CD4-positive, CD25-positive, alpha-beta regulatory T cell (primary cell): ENCODE measurements at regions not wholly inside any gene's neighbourhood (a gene's known extent, or its start where the extent isn't known, plus 50 kb on each side); places are given as distances from the start of the nearest gene placed in this dataset.
"Not testable (repeated sequence)": the region's sequence is repeated elsewhere in the genome, so short reads cannot be mapped to it uniquely, and the experiment has no call there.

Experiments used
- ATAC-seq, 2 donors: fragments of 150-1000 bp; cut with Tn5 transposase; one replicate each; pipeline ENCODE4 v1.10.0; 2021; ENCODE audit warnings: low read depth in 2 of 2, moderate number of reproducible peaks in 2 of 2, moderate library complexity in 1 of 2
- DNase-seq, 3 donors: peaks; one replicate each; pipeline versions ENCODE4 v3.0.0 to v3.0.0-alpha.2; 2012 to 2022; ENCODE audit warnings: mixed read lengths in 1 of 3
- H3K27ac ChIP-seq: one replicate; pipeline ENCODE4 v1.7.0; 2013; ENCODE audit warnings: mild to moderate bottlenecking, low read length; ENCODE audit not compliant: insufficient read depth, poor library complexity, severe bottlenecking
- H3K27me3 ChIP-seq: one replicate; pipeline ENCODE4 v1.7.0; 2013; ENCODE audit warnings: low read length; ENCODE audit not compliant: control insufficient read depth, insufficient read depth
- H3K36me3 ChIP-seq: one replicate; pipeline ENCODE4 v1.7.0; 2013; ENCODE audit warnings: mild to moderate bottlenecking, low read length, moderate library complexity; ENCODE audit not compliant: control insufficient read depth, insufficient read depth
- H3K4me1 ChIP-seq: 2 replicates; pipeline ENCODE4 v1.7.0; 2013; ENCODE audit warnings: mild to moderate bottlenecking, low read length; ENCODE audit not compliant: insufficient read depth, control insufficient read depth, poor library complexity, severe bottlenecking
- H3K4me3 ChIP-seq: one replicate; pipeline ENCODE4 v1.7.0; 2013; ENCODE audit warnings: low read depth, mild to moderate bottlenecking, low read length, moderate library complexity
- H3K9me3 ChIP-seq, 2 experiments: 1 replicate in 1 of 2; 2 replicates in 1 of 2; pipeline ENCODE4 v1.7.0; 2013; ENCODE audit warnings: low read length in 2 of 2, mild to moderate bottlenecking in 1 of 2, moderate library complexity in 1 of 2; ENCODE audit not compliant: control insufficient read depth in 2 of 2
- H3K27ac Mint-ChIP-seq, 3 donors: one replicate each; pipeline ENCODE4 v1.8.0; 2020 to 2022; ENCODE audit warnings: mild to moderate bottlenecking in 3 of 3, mixed read lengths in 3 of 3, moderate library complexity in 2 of 3
- H3K27me3 Mint-ChIP-seq: one replicate; pipeline ENCODE4 v1.8.0; 2022; ENCODE audit warnings: mild to moderate bottlenecking, mixed read lengths
- H3K36me3 Mint-ChIP-seq: one replicate; pipeline ENCODE4 v1.8.0; 2020; ENCODE audit warnings: mixed read lengths
- H3K4me1 Mint-ChIP-seq, 4 donors: one replicate each; pipeline ENCODE4 v1.8.0; 2020 to 2022; ENCODE audit warnings: mixed read lengths in 4 of 4, mild to moderate bottlenecking in 1 of 4
- H3K4me3 Mint-ChIP-seq, 4 donors: one replicate each; pipeline ENCODE4 v1.8.0; 2020 to 2022; ENCODE audit warnings: mild to moderate bottlenecking in 4 of 4, mixed read lengths in 4 of 4, moderate library complexity in 3 of 4
- H3K9me3 Mint-ChIP-seq, 7 donors: one replicate each; pipeline ENCODE4 v1.8.0; 2020 to 2022; ENCODE audit warnings: mixed read lengths in 7 of 7, mild to moderate bottlenecking in 3 of 7, moderate library complexity in 2 of 7

- no peak overlapping the region for H3K4me3 ChIP-seq
- H3K27ac ChIP-seq, result no peak overlapping the region
- no peak for DNase-seq
- Mint-ChIP-seq H3K4me1 (no peaks in the 10 kb centered on the region), H3K27ac (peak overlapping the region in 1 of 3 donors; percentile 0), H3K4me3 (no peak overlapping the region), H3K9me3 (peaks cover 0 to 21% (median 6%) of the 10 kb centered on the region in 7 donors), H3K27me3 (no peaks in the 10 kb centered on the region), H3K36me3 (no peaks in the 10 kb centered on the region)
- ATAC-seq, result no peak
- H3K4me1 ChIP-seq, result no peaks in the 10 kb centered on the region
- H3K36me3 ChIP-seq, result no peaks in the 10 kb centered on the region
- no peaks in the 10 kb centered on the region for H3K27me3 ChIP-seq
- peaks cover 0 to 18% of the 10 kb centered on the region in 2 experiments for H3K9me3 ChIP-seq
Observed at GRCh38 chr3:84680700-84681099, 278.1 kb upstream of the CADM2 start.

GRCh38 chr3:84683493-84683892, 275.3 kb upstream of the CADM2 start:
- Mint-ChIP-seq H3K9me3 (peaks cover 0 to 20% (median 4%) of the 10 kb centered on the region in 7 donors), H3K4me3 (no peak overlapping the region), H3K36me3 (no peaks in the 10 kb centered on the region), H3K27me3 (no peaks in the 10 kb centered on the region), H3K27ac (no peak overlapping the region), H3K4me1 (no peaks in the 10 kb centered on the region)
- DNase-seq (no peak), ATAC-seq (no peak)
- Histone ChIP-seq H3K27me3 (no peaks in the 10 kb centered on the region), H3K4me3 (no peak overlapping the region), H3K36me3 (no peaks in the 10 kb centered on the region), H3K4me1 (no peaks in the 10 kb centered on the region), H3K9me3 (peaks cover 6 to 13% of the 10 kb centered on the region in 2 experiments), H3K27ac (no peak overlapping the region)

DNA sequence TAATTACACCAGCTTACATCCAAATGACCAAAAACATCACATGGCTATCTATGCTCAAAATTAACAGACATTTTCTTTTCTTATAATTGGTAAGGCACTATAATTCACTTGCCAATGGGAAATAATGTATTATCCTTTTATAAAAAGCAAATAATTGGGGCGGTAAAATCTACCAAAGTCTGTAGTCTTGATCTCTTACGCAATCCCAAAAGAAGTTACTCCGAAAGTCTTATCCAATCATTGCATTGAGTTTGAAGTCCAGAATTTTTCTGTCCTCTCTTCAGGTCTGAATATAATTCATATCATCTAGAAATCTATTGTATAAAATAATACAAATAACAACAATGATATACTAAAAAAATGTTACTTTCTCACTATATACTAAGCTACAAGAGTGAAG, 273.3 kb upstream of the CADM2 start:
- no peaks in the 10 kb centered on the region for H3K36me3 ChIP-seq
- Mint-ChIP-seq H3K36me3 (no peaks in the 10 kb centered on the region), H3K4me1 (no peaks in the 10 kb centered on the region), H3K27me3 (no peaks in the 10 kb centered on the region), H3K4me3 (no peak overlapping the region), H3K9me3 (peaks cover 0 to 23% (median 3%) of the 10 kb centered on the region in 7 donors), H3K27ac (no peak overlapping the region)
- H3K4me1 ChIP-seq, result no peaks in the 10 kb centered on the region
- H3K9me3 ChIP-seq, result peaks cover 6 to 7% of the 10 kb centered on the region in 2 experiments
- no peak overlapping the region for H3K4me3 ChIP-seq
- no peaks in the 10 kb centered on the region for H3K27me3 ChIP-seq
- H3K27ac ChIP-seq, result no peak overlapping the region
- DNase-seq (no peak), ATAC-seq (no peak)

- Mint-ChIP-seq H3K9me3 (peaks cover 0 to 20% (median 9%) of the 10 kb centered on the region in 7 donors), H3K27ac (no peak overlapping the region), H3K36me3 (no peaks in the 10 kb centered on the region), H3K27me3 (no peaks in the 10 kb centered on the region), H3K4me3 (no peak overlapping the region), H3K4me1 (no peaks in the 10 kb centered on the region)
- peaks cover 0 to 5% of the 10 kb centered on the region in 2 experiments for H3K9me3 ChIP-seq
- ATAC-seq (no peak), DNase-seq (no peak)
- no peak overlapping the region for H3K27ac ChIP-seq
- no peaks in the 10 kb centered on the region for H3K4me1 ChIP-seq
- H3K4me3 ChIP-seq, result no peak overlapping the region
- H3K27me3 ChIP-seq, result no peaks in the 10 kb centered on the region
- no peaks in the 10 kb centered on the region for H3K36me3 ChIP-seq
Observed at GRCh38 chr3:84692261-84692660, 266.5 kb upstream of the CADM2 start.

GRCh38 chr3:84710288-84710687, 248.5 kb upstream of the CADM2 start:
- H3K9me3 Mint-ChIP-seq, result peaks cover 6 to 52% (median 11%) of the 10 kb centered on the region in 7 donors
- H3K36me3 Mint-ChIP-seq, H3K27me3 ChIP-seq, H3K27ac Mint-ChIP-seq, H3K27me3 Mint-ChIP-seq, H3K4me1 ChIP-seq, DNase-seq, H3K27ac ChIP-seq, H3K36me3 ChIP-seq, H3K9me3 ChIP-seq, ATAC-seq, H3K4me1 Mint-ChIP-seq, H3K4me3 Mint-ChIP-seq, H3K4me3 ChIP-seq: not testable (repeated sequence)

DNA sequence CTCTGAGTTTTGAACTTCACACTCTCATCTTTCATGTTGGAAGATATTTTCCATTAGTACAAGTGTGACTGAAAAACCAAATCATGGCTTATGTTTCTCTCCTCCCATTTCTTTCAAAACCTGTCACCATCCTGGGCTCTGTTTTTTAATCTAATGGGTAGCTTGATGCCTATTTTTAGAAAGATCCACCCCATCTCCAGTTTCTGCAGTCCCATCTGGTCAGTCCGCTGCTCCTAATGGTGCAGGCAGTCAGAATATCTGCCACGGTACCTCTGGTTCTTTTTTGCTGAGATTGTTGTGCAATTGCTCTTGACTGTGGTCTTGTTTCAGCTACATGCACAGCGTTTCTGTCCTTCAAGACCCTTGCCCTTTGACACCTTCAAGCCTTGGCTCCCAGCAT, 240.9 kb upstream of the CADM2 start:
- H3K9me3 Mint-ChIP-seq, result peaks cover 4 to 28% (median 15%) of the 10 kb centered on the region in 7 donors
- Histone ChIP-seq H3K4me1 (no peaks in the 10 kb centered on the region), H3K27ac (no peak overlapping the region), H3K27me3 (no peaks in the 10 kb centered on the region), H3K9me3 (peaks cover 0 to 5% of the 10 kb centered on the region in 2 experiments), H3K4me3 (no peak overlapping the region), H3K36me3 (no peaks in the 10 kb centered on the region)
- no peaks in the 10 kb centered on the region for H3K27me3 Mint-ChIP-seq
- ATAC-seq (no peak), DNase-seq (no peak)
- no peaks in the 10 kb centered on the region for H3K36me3 Mint-ChIP-seq
- no peak overlapping the region for H3K27ac Mint-ChIP-seq
- H3K4me1 Mint-ChIP-seq, result no peaks in the 10 kb centered on the region
- no peak overlapping the region for H3K4me3 Mint-ChIP-seq

- Histone ChIP-seq H3K4me1 (no peaks in the 10 kb centered on the region), H3K36me3 (no peaks in the 10 kb centered on the region), H3K27ac (no peak overlapping the region), H3K9me3 (peaks cover 2 to 8% of the 10 kb centered on the region in 2 experiments), H3K27me3 (no peaks in the 10 kb centered on the region), H3K4me3 (no peak overlapping the region)
- H3K9me3 Mint-ChIP-seq, result peaks cover 0 to 18% (median 9%) of the 10 kb centered on the region in 7 donors
- no peak overlapping the region for H3K4me3 Mint-ChIP-seq
- no peak overlapping the region for H3K27ac Mint-ChIP-seq
- H3K4me1 Mint-ChIP-seq, result no peaks in the 10 kb centered on the region
- ATAC-seq (no peak), DNase-seq (no peak)
- no peaks in the 10 kb centered on the region for H3K36me3 Mint-ChIP-seq
- no peaks in the 10 kb centered on the region for H3K27me3 Mint-ChIP-seq
Observed at GRCh38 chr3:84724877-84725276, 233.9 kb upstream of the CADM2 start.

- H3K36me3 Mint-ChIP-seq, result no peaks in the 10 kb centered on the region
- peaks cover 1 to 26% (median 9%) of the 10 kb centered on the region in 7 donors for H3K9me3 Mint-ChIP-seq
- no peak overlapping the region for H3K4me3 Mint-ChIP-seq
- Histone ChIP-seq H3K36me3 (no peaks in the 10 kb centered on the region), H3K4me1 (no peaks in the 10 kb centered on the region), H3K4me3 (no peak overlapping the region), H3K9me3 (peaks cover 3 to 10% of the 10 kb centered on the region in 2 experiments), H3K27me3 (no peaks in the 10 kb centered on the region), H3K27ac (no peak overlapping the region)
- no peak for ATAC-seq
- H3K27ac Mint-ChIP-seq, result no peak overlapping the region
- no peaks in the 10 kb centered on the region for H3K4me1 Mint-ChIP-seq
- no peak for DNase-seq
- no peaks in the 10 kb centered on the region for H3K27me3 Mint-ChIP-seq
Observed at GRCh38 chr3:84727616-84728015, 231.2 kb upstream of the CADM2 start.
